Heart right ventricle (tissue), 16 donors: ENCODE measurements at regions not wholly inside any gene's neighbourhood (a gene's known extent, or its start where the extent isn't known, plus 50 kb on each side); places are given as distances from the start of the nearest gene placed in this dataset.
A peak's percentile ranks its signal among the peaks of the same experiment; 100 is the strongest.

Experiments used
- ATAC-seq, 8 donors: fragments of 200-7000 bp; cut with Tn5 transposase; one replicate each; pipeline ENCODE4 v1.9.1; 2020; ENCODE audit warnings: mild to moderate bottlenecking in 8 of 8, moderate library complexity in 8 of 8, moderate number of reproducible peaks in 1 of 8
- DNase-seq, 2 donors: peaks; one replicate each; pipeline ENCODE4 v3.0.0-alpha.2; 2020
- H3K27ac ChIP-seq, 10 donors: fragments of 200-600 bp; sonication (generic) in 2 of 10; one replicate each; pipeline versions ENCODE4 v1.5.0 to v1.8.0; 2020 to 2022; ENCODE audit warnings: mild to moderate bottlenecking in 3 of 10
- H3K27me3 ChIP-seq, 7 donors: fragments of 200-600 bp; one replicate each; pipeline ENCODE4 v1.8.0; 2021 to 2022; ENCODE audit warnings: mild to moderate bottlenecking in 2 of 7
- H3K36me3 ChIP-seq, 9 donors: fragments of 200-600 bp; sonication (generic) in 1 of 9; one replicate each; pipeline versions ENCODE4 v1.5.0 to v1.8.0; 2020 to 2022; ENCODE audit warnings: mild to moderate bottlenecking in 2 of 9
- H3K4me1 ChIP-seq, 9 donors: fragments of 200-600 bp; sonication (generic) in 1 of 9; one replicate each; pipeline versions ENCODE4 v1.5.0 to v1.8.0; 2020 to 2022; ENCODE audit warnings: mild to moderate bottlenecking in 4 of 9
- H3K4me3 ChIP-seq, 10 donors: fragments of 200-600 bp; sonication (generic) in 2 of 10; one replicate each; pipeline versions ENCODE4 v1.5.0 to v1.8.0; 2020 to 2022; ENCODE audit warnings: mild to moderate bottlenecking in 7 of 10, moderate library complexity in 2 of 10
- H3K9me3 ChIP-seq, 11 donors: fragments of 200-600 bp in 10 of 11; sonication (generic) in 2 of 11; one replicate each; pipeline versions ENCODE4 v1.5.0 to v1.8.0; 2013 to 2022; ENCODE audit warnings: mild to moderate bottlenecking in 2 of 11, control low read depth in 1 of 11, moderate library complexity in 1 of 11
- CTCF ChIP-seq, 9 donors: fragments of 200-600 bp; sonication (generic) in 2 of 9; IDR thresholded peaks; one replicate each; pipeline versions ENCODE4 v1.5.0 to v1.8.0; 2021 to 2022; ENCODE audit warnings: antibody characterized with exemption in 9 of 9, mild to moderate bottlenecking in 5 of 9, moderate library complexity in 1 of 9
- WGBS, 2 donors: extraction: QIAGEN DNeasy Blood & Tissue Kit; methylation state at CpG; one replicate each; pipeline ENCODE4 v1.1.7; 2013; ENCODE audit warnings: inconsistent platforms in 1 of 2; 5-methylcytosine and 5-hydroxymethylcytosine counted together
- intact Hi-C, 10 donors: fragments of 100-400 bp; cut with DNase I; formaldehyde crosslinking; loops; one replicate each; pipeline versions ENCODE4 v1.11.1 to v1.14.2; 2022
- donor health status: Arrhythmogenic right ventricular cardiomyopathy.
- donor health status: ischemic (EF 13 %, LVEDD 7.1; RV severe dilation, severe dysfunction).
- donor health status: healthy with polysubstance abuse.
- donor health status: DM: no; HTN: yes; CAD: no.
- donor health status: DM: no; HTN: no; CAD: no.
- donor health status: ischemic (EF 25% LVEDD 6.9; RV normal size, moderate dysfunction).
- donor health status: ischemic (EF 25% LVEDD 5.7; RV mildly dilated, moderate dysfunction).
- donor health status: healthy.
- donor health status: DM: yes; HTN: yes; CAD: no.
- donor health status: Ischemic cardiomyopathy.
- donor health status: ischemic (EF 35%, LVEDD 5.7; RV mildly dilated, moderate dysfunction).
- donor health status: nonischemic (EF 11% LVEDD 7.7; RV severe dilation, severe dysfunction).
- donor health status: DM: yes; HTN: yes; CAD: no.
- donor health status: PGD.
- donor health status: ischemic (EF 29% LVEDD 5.4; RV normal size, mild dysfunction).
- donor health status: nonischemic (EF 23%, LVEDD 6.1; RV moderate dilation, normal function).

GRCh38 chr16:87002717-87003413, 314.3 kb downstream of the C16orf95 start:
- H3K4me1 ChIP-seq = no peaks in the 10 kb centered on the region
- TF ChIP-seq CTCF (IDR thresholded peaks at IDR 0.05) = no peak
- H3K4me3 ChIP-seq = no peak overlapping the region
- H3K36me3 ChIP-seq = no peaks in the 10 kb centered on the region
- intact Hi-C loops = no loop called here
- H3K9me3 ChIP-seq = peaks cover 0 to 24% (median 2%) of the 10 kb centered on the region in 11 donors
- H3K27ac ChIP-seq = peak overlapping the region in 4 of 10 donors; percentile 13 to 32 (median 28)
- peaks cover 0 to 8% (median 0%) of the 10 kb centered on the region in 7 donors for H3K27me3 ChIP-seq
- DNase-seq (no peak), ATAC-seq (peak in 6 of 8 donors; percentile 34 to 72 (median 62))

GRCh38 chr16:87003414-87003755, 313.8 kb downstream of the C16orf95 start:
- DNase-seq = no peak
- no peak for ATAC-seq
- Histone ChIP-seq H3K27ac (no peak overlapping the region), H3K4me1 (no peaks in the 10 kb centered on the region), H3K9me3 (peaks cover 0 to 24% (median 2%) of the 10 kb centered on the region in 11 donors), H3K4me3 (no peak overlapping the region), H3K36me3 (no peaks in the 10 kb centered on the region), H3K27me3 (peaks cover 0 to 10% (median 0%) of the 10 kb centered on the region in 7 donors)
- no peak for TF ChIP-seq CTCF (IDR thresholded peaks at IDR 0.05)
- intact Hi-C loops = no loop called here
- 81 to 88% methylated on average over 2 of the region's 2 CpGs for WGBS, 2 donors

- Histone ChIP-seq H3K27me3 (peaks cover 0 to 5% (median 0%) of the 10 kb centered on the region in 7 donors), H3K9me3 (peaks cover 0 to 20% (median 0%) of the 10 kb centered on the region in 11 donors), H3K36me3 (no peaks in the 10 kb centered on the region), H3K4me3 (no peak overlapping the region), H3K4me1 (no peaks in the 10 kb centered on the region), H3K27ac (no peak overlapping the region)
- 91 to 93% methylated on average over 6 of the region's 6 CpGs for WGBS, 2 donors
- ATAC-seq = peak in 1 of 8 donors; percentile 14
- no peak for DNase-seq
- intact Hi-C loops = no loop called here
- no peak for TF ChIP-seq CTCF (IDR thresholded peaks at IDR 0.05)
These were observed 311.2 kb downstream of the C16orf95 start for GRCh38 chr16:87006021-87006420.

GRCh38 chr16:87006789-87007745, 310.1 kb downstream of the C16orf95 start:
- TF ChIP-seq CTCF (IDR thresholded peaks at IDR 0.05) = no peak
- ATAC-seq (no peak), DNase-seq (no peak)
- H3K9me3 ChIP-seq = peaks cover 0 to 18% (median 0%) of the 10 kb centered on the region in 11 donors
- no peaks in the 10 kb centered on the region for H3K36me3 ChIP-seq
- WGBS, 2 donors = 89 to 92% methylated on average over 12 of the region's 12 CpGs
- H3K4me1 ChIP-seq = no peaks in the 10 kb centered on the region
- no peak overlapping the region for H3K27ac ChIP-seq
- peaks cover 0 to 5% (median 0%) of the 10 kb centered on the region in 7 donors for H3K27me3 ChIP-seq
- intact Hi-C loops = no loop called here
- H3K4me3 ChIP-seq = no peak overlapping the region
